HG03064 (cell line): ENCODE measurements at regions not wholly inside any gene's neighbourhood (a gene's known extent, or its start where the extent isn't known, plus 50 kb on each side); places are given as distances from the start of the nearest gene placed in this dataset.
"Not testable (repeated sequence)": the region's sequence is repeated elsewhere in the genome, so short reads cannot be mapped to it uniquely, and the experiment has no call there.

Experiments used
- ATAC-seq: cut with Tn5 transposase; IDR thresholded peaks from one replicate; pipeline ENCODE4 v1.9.1; 2021; ENCODE audit warnings: low read depth; ENCODE audit not compliant: unreplicated experiment

DNA sequence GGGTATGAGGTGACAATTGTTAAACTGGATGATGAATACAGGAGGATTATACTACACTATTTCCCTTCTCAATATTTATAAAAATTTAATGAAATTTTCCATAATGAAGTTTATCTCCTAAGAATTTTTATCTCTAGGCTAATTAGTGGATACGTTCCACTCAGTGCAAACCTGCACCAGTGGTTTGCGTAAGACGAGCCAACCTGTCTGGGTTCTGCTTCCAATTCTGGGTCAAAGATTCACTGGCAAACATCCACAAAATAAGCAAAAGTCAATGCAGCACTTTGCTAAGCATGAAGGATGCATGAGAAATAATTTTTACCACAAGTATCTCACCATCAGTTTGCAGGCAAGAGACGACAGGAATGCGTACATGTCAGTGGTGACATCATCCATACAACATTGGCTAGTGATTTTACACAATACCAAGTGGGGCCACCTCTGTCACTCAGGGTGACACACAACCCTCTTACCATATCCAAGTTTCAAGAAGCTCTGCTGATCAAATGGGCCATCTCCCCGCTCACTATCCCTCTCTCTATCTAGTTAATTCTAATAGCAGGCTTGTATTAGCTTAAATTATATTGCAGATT is 51.7 kb downstream of the FAM50B start:
- no peak for ATAC-seq

GRCh38 chr6:3902871-3903648 is 53.9 kb downstream of the FAM50B start:
- no peak for ATAC-seq

- ATAC-seq: no peak
Observed at GRCh38 chr6:3904518-3904917, 55.3 kb downstream of the FAM50B start.

GRCh38 chr6:3905945-3906845 is 57.0 kb downstream of the FAM50B start:
- no peak for ATAC-seq

- no peak for ATAC-seq
Observed at GRCh38 chr6:3906846-3907151, 57.6 kb downstream of the FAM50B start.

DNA sequence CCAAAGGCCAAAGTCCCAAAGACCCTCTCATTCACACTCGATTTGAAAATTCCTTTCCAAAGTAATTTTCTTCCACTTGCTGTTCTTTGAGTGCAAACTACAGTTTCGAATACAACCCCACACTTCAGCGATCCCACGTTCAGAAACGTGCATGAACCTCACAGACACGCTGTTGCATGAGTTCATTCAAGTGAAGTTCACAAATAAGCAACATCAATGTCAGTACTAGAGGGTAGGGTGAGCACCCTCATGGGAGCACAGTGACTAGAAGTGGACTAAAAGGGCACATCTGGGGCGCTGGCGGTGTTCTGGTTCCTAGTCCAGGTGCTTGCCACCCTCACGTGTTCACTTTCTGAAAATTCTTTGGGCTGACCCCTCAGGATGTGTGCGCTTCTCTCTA is 59.0 kb downstream of the FAM50B start:
- ATAC-seq: no peak

DNA sequence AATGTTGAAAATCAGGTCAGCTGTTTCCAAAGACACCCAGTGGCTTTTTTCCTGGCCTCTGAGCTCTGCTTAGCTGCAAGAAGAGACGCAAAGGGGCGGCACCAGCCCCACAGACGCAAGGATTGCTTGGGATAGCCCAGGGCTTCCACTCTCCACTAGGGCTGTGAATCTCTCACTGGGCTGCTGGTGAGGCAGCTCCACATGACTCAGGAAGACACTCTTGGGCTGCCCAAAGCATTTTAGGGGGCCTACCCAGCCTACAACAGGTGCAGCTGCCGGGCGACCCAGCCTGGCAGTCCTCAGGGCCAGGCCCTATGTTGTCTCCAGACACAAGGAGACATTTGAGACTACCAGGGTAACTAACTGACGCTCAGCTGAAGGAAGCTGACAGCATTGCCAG is 59.8 kb downstream of the FAM50B start:
- no peak for ATAC-seq

GRCh38 chr6:3910106-3910663 is 61.0 kb downstream of the FAM50B start:
- no peak for ATAC-seq

GRCh38 chr6:3911130-3911529 is 62.0 kb downstream of the FAM50B start:
- ATAC-seq: no peak

DNA sequence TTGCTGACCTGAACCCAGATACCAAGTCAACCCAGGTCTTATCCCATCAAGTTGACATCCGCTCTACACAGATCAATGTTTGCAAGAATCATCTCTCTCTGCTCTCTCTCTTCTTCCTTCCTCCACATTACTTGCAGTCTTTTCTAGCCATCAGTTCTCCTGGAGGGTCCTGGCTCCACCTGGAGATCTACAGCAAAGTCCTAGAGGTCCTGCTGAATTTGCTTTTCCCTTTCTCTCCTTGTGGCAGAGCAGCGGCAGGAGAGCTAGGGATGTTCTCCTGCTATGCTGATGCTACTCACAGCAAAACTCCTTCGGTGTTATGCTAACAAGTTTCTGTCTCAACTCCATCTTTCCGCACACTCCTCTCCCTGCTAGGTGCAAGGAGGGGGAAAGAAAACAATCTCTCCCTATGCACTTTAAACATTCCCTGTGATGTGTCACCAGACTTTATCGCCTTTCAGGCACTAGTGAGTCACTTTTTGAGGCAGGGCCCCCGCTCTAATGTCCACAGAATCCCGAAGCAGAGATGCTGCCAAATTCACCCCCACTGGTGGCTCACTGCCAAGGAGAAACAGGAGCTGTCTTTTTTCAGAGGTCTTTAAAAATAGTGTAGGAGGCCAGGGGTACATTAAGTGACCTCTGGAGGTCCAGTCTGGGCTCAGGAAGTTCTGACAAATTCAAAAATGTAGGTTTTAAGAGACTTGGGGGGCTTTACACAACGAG is 62.6 kb downstream of the FAM50B start:
- ATAC-seq: no peak

DNA sequence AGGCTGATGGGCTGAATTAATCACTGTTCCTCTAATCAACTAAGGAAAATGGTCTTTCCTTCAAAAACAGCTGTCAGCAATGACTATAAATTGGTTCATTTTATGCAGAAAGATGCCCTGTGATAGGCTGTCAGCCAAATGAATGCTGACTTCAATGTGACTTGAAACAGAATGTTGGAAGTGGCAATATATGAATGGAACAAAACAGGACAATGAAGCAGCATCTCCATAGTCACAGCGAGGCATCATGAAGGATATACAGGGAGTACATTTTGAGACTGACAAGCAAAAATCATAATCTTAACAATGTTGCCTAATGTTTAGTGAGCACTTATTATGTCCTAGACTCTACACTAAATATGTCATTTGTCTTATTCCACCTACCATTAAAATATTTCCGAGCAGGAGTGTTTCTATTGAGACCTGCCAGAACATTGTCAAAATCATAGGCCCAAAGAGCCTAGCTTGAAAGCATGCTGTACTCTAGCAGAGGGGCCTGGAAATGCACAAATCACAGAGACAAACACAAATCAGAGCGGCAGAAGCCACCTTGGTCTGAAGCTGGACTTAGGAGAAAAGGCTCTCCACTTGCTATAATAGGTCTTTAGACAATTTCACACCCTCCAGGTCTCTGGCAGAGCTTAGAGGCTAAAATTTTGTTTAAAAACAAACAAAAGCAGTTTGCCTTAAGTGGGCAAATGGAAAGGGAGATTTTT is 63.3 kb downstream of the FAM50B start:
- ATAC-seq: no peak

DNA sequence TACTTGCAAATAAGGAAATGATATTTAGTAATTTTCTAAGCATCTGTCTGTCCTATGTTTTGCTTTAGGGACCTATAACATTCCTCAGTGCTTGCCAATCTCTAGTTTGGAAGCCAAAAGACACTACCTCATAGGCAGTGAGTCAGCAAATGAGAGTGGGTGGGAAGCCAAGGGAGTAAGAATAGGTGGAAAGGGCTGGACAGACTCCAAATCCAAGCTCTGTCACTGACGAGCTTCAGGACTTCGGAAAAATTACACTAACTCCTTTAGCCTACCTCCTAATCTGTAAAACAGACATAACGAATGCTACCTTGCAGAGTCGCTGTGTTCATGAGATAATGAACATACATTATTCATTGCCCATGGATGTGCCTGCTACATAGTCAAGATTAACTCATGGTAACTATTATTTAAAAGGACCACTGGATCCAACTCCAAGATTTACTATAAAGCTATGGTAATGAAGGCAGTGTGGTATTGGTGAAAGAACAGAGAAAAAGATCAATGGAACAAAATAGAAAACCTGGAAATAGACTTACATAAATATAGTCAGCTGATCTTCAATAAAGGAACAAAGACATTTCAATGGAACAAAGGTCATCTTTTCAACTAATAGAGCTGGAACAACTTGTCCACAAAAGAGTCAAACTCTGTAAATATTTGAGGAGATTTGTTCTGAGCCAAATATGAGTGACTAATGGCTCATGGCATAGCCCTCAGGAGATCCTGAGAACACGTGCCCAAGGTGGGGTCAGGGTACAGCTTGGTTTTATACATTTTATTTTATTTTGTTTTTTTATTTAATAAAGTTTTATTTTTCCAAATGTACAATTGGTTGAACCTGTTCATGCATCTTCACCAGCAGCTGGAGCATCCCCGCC is 64.1 kb downstream of the FAM50B start:
- no peak for ATAC-seq

DNA sequence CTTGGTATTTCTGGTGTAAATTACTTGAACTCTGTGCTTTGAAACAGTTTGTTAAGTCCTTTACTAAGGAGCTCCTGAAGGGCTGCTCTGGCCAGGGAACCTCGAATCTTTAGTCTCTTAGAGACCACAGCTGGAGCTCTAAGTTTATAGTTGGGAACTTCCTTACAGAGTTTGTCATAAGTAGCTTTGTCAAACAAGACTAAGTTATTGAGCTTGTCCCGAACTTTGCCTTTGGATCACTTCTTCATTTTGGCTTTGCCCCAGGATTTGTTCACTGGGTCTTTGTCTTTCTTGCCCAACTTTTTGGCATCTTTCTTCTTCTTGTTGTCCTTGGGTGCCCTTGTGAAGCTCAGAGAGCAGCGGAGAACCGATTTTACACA is 64.8 kb downstream of the FAM50B start:
- ATAC-seq: no peak

GRCh38 chr6:3915076-3915791 is 66.1 kb downstream of the FAM50B start:
- no peak for ATAC-seq

- ATAC-seq: no peak
Observed at GRCh38 chr6:3916211-3916610, 67.0 kb downstream of the FAM50B start.

GRCh38 chr6:3916749-3917148 is 67.6 kb downstream of the FAM50B start:
- ATAC-seq: not testable (repeated sequence)

GRCh38 chr6:3918469-3918868 is 69.3 kb downstream of the FAM50B start:
- no peak for ATAC-seq

GRCh38 chr6:3919130-3919628 is 70.0 kb downstream of the FAM50B start:
- ATAC-seq: no peak
